ENCODE measurements at regions not wholly inside any gene's neighbourhood (a gene's known extent, or its start where the extent isn't known, plus 50 kb on each side); places are given as distances from the start of the nearest gene placed in this dataset.
"Not testable (repeated sequence)": the region's sequence is repeated elsewhere in the genome, so short reads cannot be mapped to it uniquely, and the experiment has no call there.

- H3K27me3 ChIP-seq (replicated peaks; ENCODE audit: control insufficient read depth, insufficient read depth, low read length), result no peaks in the 10 kb centered on the region
- TF ChIP-seq, protein P1, sequence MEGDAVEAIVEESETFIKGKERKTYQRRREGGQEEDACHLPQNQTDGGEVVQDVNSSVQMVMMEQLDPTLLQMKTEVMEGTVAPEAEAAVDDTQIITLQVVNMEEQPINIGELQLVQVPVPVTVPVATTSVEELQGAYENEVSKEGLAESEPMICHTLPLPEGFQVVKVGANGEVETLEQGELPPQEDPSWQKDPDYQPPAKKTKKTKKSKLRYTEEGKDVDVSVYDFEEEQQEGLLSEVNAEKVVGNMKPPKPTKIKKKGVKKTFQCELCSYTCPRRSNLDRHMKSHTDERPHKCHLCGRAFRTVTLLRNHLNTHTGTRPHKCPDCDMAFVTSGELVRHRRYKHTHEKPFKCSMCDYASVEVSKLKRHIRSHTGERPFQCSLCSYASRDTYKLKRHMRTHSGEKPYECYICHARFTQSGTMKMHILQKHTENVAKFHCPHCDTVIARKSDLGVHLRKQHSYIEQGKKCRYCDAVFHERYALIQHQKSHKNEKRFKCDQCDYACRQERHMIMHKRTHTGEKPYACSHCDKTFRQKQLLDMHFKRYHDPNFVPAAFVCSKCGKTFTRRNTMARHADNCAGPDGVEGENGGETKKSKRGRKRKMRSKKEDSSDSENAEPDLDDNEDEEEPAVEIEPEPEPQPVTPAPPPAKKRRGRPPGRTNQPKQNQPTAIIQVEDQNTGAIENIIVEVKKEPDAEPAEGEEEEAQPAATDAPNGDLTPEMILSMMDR (IDR thresholded peaks at IDR 0.05; ENCODE audit: insufficient read depth, low read length, poor library complexity, severe bottlenecking), result no peak
- no peak overlapping the region for H3K4me3 ChIP-seq (replicated peaks; ENCODE audit: low read depth, low read length)
- H3K36me3 ChIP-seq (ENCODE audit: control insufficient read depth, insufficient read depth, low read length), result no peaks in the 10 kb centered on the region
- DNase-seq (ENCODE audit: extremely low read depth, insufficient read length), result no peak
Observed at GRCh38 chr18:35892118-35892517, 80.4 kb upstream of the RMP24 start.

GRCh38 chr18:35897481-35897880 lies 75.0 kb upstream of the RMP24 start:
- not testable (repeated sequence) for H3K27me3 ChIP-seq (replicated peaks; ENCODE audit: control insufficient read depth, insufficient read depth, low read length); H3K36me3 ChIP-seq (ENCODE audit: control insufficient read depth, insufficient read depth, low read length); H3K4me3 ChIP-seq (replicated peaks; ENCODE audit: low read depth, low read length); DNase-seq (ENCODE audit: extremely low read depth, insufficient read length)

DNA sequence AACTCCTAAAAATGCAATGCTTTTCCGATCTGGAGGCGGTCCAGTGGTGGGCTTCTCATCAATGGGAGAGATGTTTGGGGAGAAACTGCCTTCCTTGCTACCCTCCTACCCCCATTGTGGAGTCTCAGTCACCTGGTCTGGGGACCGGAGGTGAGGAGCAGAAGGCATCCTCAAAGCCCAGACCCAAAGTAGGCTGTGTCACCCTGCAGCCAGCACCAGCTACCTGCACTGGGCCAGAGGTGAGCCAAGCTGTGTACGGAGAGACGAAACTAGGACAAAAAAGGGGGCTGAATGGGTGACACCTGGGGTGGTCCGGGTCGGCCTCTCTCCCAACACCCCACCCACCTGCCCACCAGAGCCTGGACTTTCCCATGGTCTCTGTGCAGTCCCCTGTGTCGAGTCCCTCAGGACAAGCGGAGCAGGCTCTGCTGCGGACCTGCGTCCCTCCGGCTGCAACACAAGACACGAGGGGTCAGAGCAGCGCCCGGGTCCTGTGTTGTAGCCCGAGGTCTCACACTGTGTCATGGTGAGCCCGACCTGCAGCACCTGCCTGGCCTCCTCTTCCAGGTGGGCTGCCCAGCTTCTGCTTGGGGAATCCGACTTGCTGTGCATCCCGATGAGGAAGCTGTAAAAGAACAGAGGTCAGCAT lies 68.0 kb upstream of the RMP24 start:
- DNase-seq (ENCODE audit: extremely low read depth, insufficient read length), result no peak
- no peaks in the 10 kb centered on the region for H3K36me3 ChIP-seq (ENCODE audit: control insufficient read depth, insufficient read depth, low read length)
- TF ChIP-seq, protein P1 (IDR thresholded peaks at IDR 0.05; ENCODE audit: insufficient read depth, low read length, poor library complexity, severe bottlenecking), result no peak
- no peak overlapping the region for H3K4me3 ChIP-seq (replicated peaks; ENCODE audit: low read depth, low read length)
- no peaks in the 10 kb centered on the region for H3K27me3 ChIP-seq (replicated peaks; ENCODE audit: control insufficient read depth, insufficient read depth, low read length)

- Histone ChIP-seq H3K27me3 (replicated peaks; ENCODE audit: control insufficient read depth, insufficient read depth, low read length) (no peaks in the 10 kb centered on the region), H3K36me3 (ENCODE audit: control insufficient read depth, insufficient read depth, low read length) (no peaks in the 10 kb centered on the region), H3K4me3 (replicated peaks; ENCODE audit: low read depth, low read length) (no peak overlapping the region)
- DNase-seq (ENCODE audit: extremely low read depth, insufficient read length), result no peak
- TF ChIP-seq, protein P1 (IDR thresholded peaks at IDR 0.05; ENCODE audit: insufficient read depth, low read length, poor library complexity, severe bottlenecking), result no peak
Observed at GRCh38 chr18:35905436-35905835, 67.0 kb upstream of the RMP24 start.

GRCh38 chr18:35906291-35906690 lies 66.2 kb upstream of the RMP24 start:
- not testable (repeated sequence) for H3K36me3 ChIP-seq (ENCODE audit: control insufficient read depth, insufficient read depth, low read length); H3K4me3 ChIP-seq (replicated peaks; ENCODE audit: low read depth, low read length); DNase-seq (ENCODE audit: extremely low read depth, insufficient read length); H3K27me3 ChIP-seq (replicated peaks; ENCODE audit: control insufficient read depth, insufficient read depth, low read length)

DNA sequence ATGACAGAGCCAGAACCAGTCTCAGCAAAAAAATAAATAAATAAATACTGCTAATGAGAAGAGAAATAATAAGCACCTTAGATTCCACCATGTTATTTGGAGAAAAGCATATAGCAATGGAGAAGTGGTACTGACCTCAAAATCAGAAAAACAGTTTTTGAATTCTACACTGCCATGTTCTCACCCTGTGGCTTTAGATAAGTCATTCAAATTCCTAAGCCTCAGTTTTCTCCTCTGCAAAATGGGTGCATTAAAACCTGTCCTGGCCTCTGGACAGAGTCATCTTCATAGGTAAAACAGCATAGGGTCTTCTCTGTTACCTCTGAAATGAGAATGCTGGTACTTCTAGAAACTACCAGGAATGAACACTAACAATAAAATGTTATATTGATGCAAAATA lies 62.2 kb upstream of the RMP24 start:
- Histone ChIP-seq H3K36me3 (ENCODE audit: control insufficient read depth, insufficient read depth, low read length) (no peaks in the 10 kb centered on the region), H3K27me3 (replicated peaks; ENCODE audit: control insufficient read depth, insufficient read depth, low read length) (no peaks in the 10 kb centered on the region), H3K4me3 (replicated peaks; ENCODE audit: low read depth, low read length) (no peak overlapping the region)
- no peak for DNase-seq (ENCODE audit: extremely low read depth, insufficient read length)
- TF ChIP-seq, protein P1 (IDR thresholded peaks at IDR 0.05; ENCODE audit: insufficient read depth, low read length, poor library complexity, severe bottlenecking), result no peak

DNA sequence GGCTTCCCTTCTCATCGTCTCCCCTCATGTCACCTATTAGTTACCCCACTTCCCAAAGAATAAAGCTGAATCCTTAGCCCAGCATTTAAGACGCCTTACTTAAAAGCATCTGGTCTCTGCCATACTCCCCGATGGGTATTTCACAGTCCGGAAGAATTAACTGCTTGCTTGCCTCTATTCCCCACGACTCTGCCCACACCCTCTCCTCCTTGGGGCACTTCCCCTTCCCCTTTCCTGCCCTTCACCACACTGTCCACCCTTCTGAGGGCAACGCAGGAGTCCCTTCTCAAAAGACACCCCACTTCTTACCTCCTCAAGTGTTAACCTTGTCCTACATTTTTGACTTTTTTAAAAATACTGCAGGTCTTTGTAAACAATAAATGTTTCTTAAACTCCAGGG lies 60.1 kb upstream of the RMP24 start:
- TF ChIP-seq, protein P1 (IDR thresholded peaks at IDR 0.05; ENCODE audit: insufficient read depth, low read length, poor library complexity, severe bottlenecking), result no peak
- no peaks in the 10 kb centered on the region; the same call in 1 of the 2 replicates for H3K27me3 ChIP-seq (replicated peaks; ENCODE audit: control insufficient read depth, insufficient read depth, low read length)
- H3K4me3 ChIP-seq (replicated peaks; ENCODE audit: low read depth, low read length), result no peak overlapping the region
- H3K36me3 ChIP-seq (ENCODE audit: control insufficient read depth, insufficient read depth, low read length), result no peaks in the 10 kb centered on the region
- DNase-seq (ENCODE audit: extremely low read depth, insufficient read length), result no peak
